ENCODE measurements at regions not wholly inside any gene's neighbourhood (a gene's known extent, or its start where the extent isn't known, plus 50 kb on each side); places are given as distances from the start of the nearest gene placed in this dataset.

GRCh38 chr3:163927521-163927920 is 1150.8 kb downstream of the SI start:
- Mint-ChIP-seq H3K4me1 (no peaks in the 10 kb centered on the region), H3K27ac (no peak overlapping the region), H3K27me3 (no peaks in the 10 kb centered on the region), H3K4me3 (no peak overlapping the region), H3K9me3 (no peaks in the 10 kb centered on the region), H3K36me3 (ENCODE audit: low read depth) (no peaks in the 10 kb centered on the region)
- ChIA-PET CTCF (no interaction called here), POLR2A (no interaction called here)
- no peak for DNase-seq

GRCh38 chr3:163924600-163924999 is 1153.7 kb downstream of the SI start:
- CTCF ChIA-PET = no interaction called here
- POLR2A ChIA-PET = no interaction called here
- H3K36me3 Mint-ChIP-seq (ENCODE audit: low read depth) = no peaks in the 10 kb centered on the region

GRCh38 chr3:163919154-163919553 is 1159.1 kb downstream of the SI start:
- DNase-seq = no peak
- POLR2A ChIA-PET = no interaction called here
- no peaks in the 10 kb centered on the region for H3K36me3 Mint-ChIP-seq (ENCODE audit: low read depth)
- no peak overlapping the region for H3K4me3 Mint-ChIP-seq
- CTCF ChIA-PET = no interaction called here
- H3K27ac Mint-ChIP-seq = no peak overlapping the region
- H3K27me3 Mint-ChIP-seq = no peaks in the 10 kb centered on the region
- H3K9me3 Mint-ChIP-seq = no peaks in the 10 kb centered on the region
- H3K4me1 Mint-ChIP-seq = no peaks in the 10 kb centered on the region

More at GRCh38 chr3:163924600-163924999, 1153.7 kb downstream of the SI start:
- no peaks in the 10 kb centered on the region for H3K9me3 Mint-ChIP-seq
- H3K4me1 Mint-ChIP-seq = no peaks in the 10 kb centered on the region
- H3K27ac Mint-ChIP-seq = no peak overlapping the region
- no peak overlapping the region for H3K4me3 Mint-ChIP-seq
- no peak for DNase-seq
- H3K27me3 Mint-ChIP-seq = no peaks in the 10 kb centered on the region

- ChIA-PET CTCF (no interaction called here), POLR2A (no interaction called here)
- H3K4me1 Mint-ChIP-seq = no peaks in the 10 kb centered on the region
- no peak for DNase-seq
- no peak overlapping the region for H3K27ac Mint-ChIP-seq
- no peaks in the 10 kb centered on the region for H3K9me3 Mint-ChIP-seq
- no peaks in the 10 kb centered on the region for H3K36me3 Mint-ChIP-seq (ENCODE audit: low read depth)
- no peak overlapping the region for H3K4me3 Mint-ChIP-seq
- H3K27me3 Mint-ChIP-seq = no peaks in the 10 kb centered on the region
Observed at GRCh38 chr3:163916596-163917560, 1161.4 kb downstream of the SI start.

GRCh38 chr3:163915280-163915679 is 1163.0 kb downstream of the SI start:
- Mint-ChIP-seq H3K27me3 (no peaks in the 10 kb centered on the region), H3K27ac (no peak overlapping the region), H3K9me3 (no peaks in the 10 kb centered on the region), H3K4me3 (no peak overlapping the region), H3K36me3 (ENCODE audit: low read depth) (no peaks in the 10 kb centered on the region), H3K4me1 (no peaks in the 10 kb centered on the region)
- no peak for DNase-seq
- POLR2A ChIA-PET = no interaction called here
- CTCF ChIA-PET = no interaction called here

- Mint-ChIP-seq H3K4me3 (no peak overlapping the region), H3K9me3 (no peaks in the 10 kb centered on the region), H3K4me1 (no peaks in the 10 kb centered on the region), H3K27me3 (no peaks in the 10 kb centered on the region), H3K27ac (no peak overlapping the region), H3K36me3 (ENCODE audit: low read depth) (no peaks in the 10 kb centered on the region)
- CTCF ChIA-PET = no interaction called here
- POLR2A ChIA-PET = no interaction called here
- no peak for DNase-seq
Observed at GRCh38 chr3:163914567-163914966, 1163.7 kb downstream of the SI start.

GRCh38 chr3:163891771-163892170 is 1186.5 kb downstream of the SI start:
- Mint-ChIP-seq H3K27ac (no peak overlapping the region), H3K27me3 (no peaks in the 10 kb centered on the region), H3K4me1 (no peaks in the 10 kb centered on the region), H3K4me3 (no peak overlapping the region), H3K36me3 (ENCODE audit: low read depth) (no peaks in the 10 kb centered on the region), H3K9me3 (peaks cover 9% of the 10 kb centered on the region)
- ChIA-PET CTCF (interaction anchor here (0.6 kb wide), 1 partner anchor 102 kb away, joined by 4 read pairs; no protein-coding TSS in a partner anchor), POLR2A (no interaction called here)
- DNase-seq = no peak

- H3K36me3 Mint-ChIP-seq (ENCODE audit: low read depth) = no peaks in the 10 kb centered on the region
Observed at GRCh38 chr3:163890661-163891060, 1187.6 kb downstream of the SI start.

GRCh38 chr3:163879172-163879571 is 1199.1 kb downstream of the SI start:
- POLR2A ChIA-PET = no interaction called here
- Mint-ChIP-seq H3K4me1 (no peaks in the 10 kb centered on the region), H3K27me3 (no peaks in the 10 kb centered on the region), H3K9me3 (peaks cover 18% of the 10 kb centered on the region), H3K27ac (no peak overlapping the region), H3K36me3 (ENCODE audit: low read depth) (no peaks in the 10 kb centered on the region), H3K4me3 (no peak overlapping the region)
- no peak for DNase-seq
- CTCF ChIA-PET = no interaction called here

More at GRCh38 chr3:163890661-163891060, 1187.6 kb downstream of the SI start:
- no peaks in the 10 kb centered on the region for H3K27me3 Mint-ChIP-seq
- no peaks in the 10 kb centered on the region for H3K4me1 Mint-ChIP-seq
- H3K4me3 Mint-ChIP-seq = no peak overlapping the region
- CTCF ChIA-PET = no interaction called here
- no peak overlapping the region for H3K27ac Mint-ChIP-seq
- no peak for DNase-seq
- POLR2A ChIA-PET = no interaction called here
- H3K9me3 Mint-ChIP-seq = peaks cover 4% of the 10 kb centered on the region

GRCh38 chr3:163878396-163878795 is 1199.9 kb downstream of the SI start:
- CTCF ChIA-PET = no interaction called here

GRCh38 chr3:163877805-163878204 is 1200.5 kb downstream of the SI start:
- ChIA-PET POLR2A (no interaction called here), CTCF (no interaction called here)
- H3K36me3 Mint-ChIP-seq (ENCODE audit: low read depth) = no peaks in the 10 kb centered on the region
- H3K27ac Mint-ChIP-seq = no peak overlapping the region
- peaks cover 20% of the 10 kb centered on the region for H3K9me3 Mint-ChIP-seq
- DNase-seq = no peak
- H3K4me3 Mint-ChIP-seq = no peak overlapping the region
- H3K27me3 Mint-ChIP-seq = no peaks in the 10 kb centered on the region
- H3K4me1 Mint-ChIP-seq = no peaks in the 10 kb centered on the region

More at GRCh38 chr3:163878396-163878795, 1199.9 kb downstream of the SI start:
- POLR2A ChIA-PET = no interaction called here
- Mint-ChIP-seq H3K27me3 (no peaks in the 10 kb centered on the region), H3K4me1 (no peaks in the 10 kb centered on the region), H3K9me3 (peaks cover 18% of the 10 kb centered on the region), H3K36me3 (ENCODE audit: low read depth) (no peaks in the 10 kb centered on the region), H3K27ac (no peak overlapping the region), H3K4me3 (no peak overlapping the region)
- DNase-seq = no peak

GRCh38 chr3:163863146-163863545 is 1215.2 kb downstream of the SI start:
- Mint-ChIP-seq H3K9me3 (no peaks in the 10 kb centered on the region), H3K27me3 (no peaks in the 10 kb centered on the region), H3K4me3 (no peak overlapping the region), H3K4me1 (no peaks in the 10 kb centered on the region), H3K27ac (no peak overlapping the region), H3K36me3 (ENCODE audit: low read depth) (no peaks in the 10 kb centered on the region)
- ChIA-PET POLR2A (no interaction called here), CTCF (no interaction called here)
- no peak for DNase-seq

GRCh38 chr3:163852233-163852632 is 1226.1 kb downstream of the SI start:
- no peaks in the 10 kb centered on the region for H3K27me3 Mint-ChIP-seq
- H3K4me1 Mint-ChIP-seq = no peaks in the 10 kb centered on the region
- no peak overlapping the region for H3K27ac Mint-ChIP-seq
- no peaks in the 10 kb centered on the region for H3K36me3 Mint-ChIP-seq (ENCODE audit: low read depth)
- no peak for DNase-seq
- ChIA-PET CTCF (no interaction called here), POLR2A (no interaction called here)
- no peaks in the 10 kb centered on the region for H3K9me3 Mint-ChIP-seq
- H3K4me3 Mint-ChIP-seq = no peak overlapping the region

GRCh38 chr3:163838769-163839168 is 1239.5 kb downstream of the SI start:
- ChIA-PET POLR2A (no interaction called here), CTCF (no interaction called here)
- peaks cover 4% of the 10 kb centered on the region for H3K9me3 Mint-ChIP-seq
- no peak overlapping the region for H3K4me3 Mint-ChIP-seq
- H3K27ac Mint-ChIP-seq = no peak overlapping the region
- H3K27me3 Mint-ChIP-seq = no peaks in the 10 kb centered on the region
- H3K36me3 Mint-ChIP-seq (ENCODE audit: low read depth) = no peaks in the 10 kb centered on the region
- no peak for DNase-seq
- H3K4me1 Mint-ChIP-seq = no peaks in the 10 kb centered on the region

All from activated CD4-positive, alpha-beta T cell treated with anti-CD3 and anti-CD28 coated beads, Interleukin-2, amount 10 ng/mL, durations not matched to agents 7 days and 5 days (primary cell).